Stomach (tissue), 4 donors: ENCODE measurements at regions not wholly inside any gene's neighbourhood (a gene's known extent, or its start where the extent isn't known, plus 50 kb on each side); places are given as distances from the start of the nearest gene placed in this dataset.

Experiments used
- POLR2A ChIP-seq, 4 donors: fragments of 450-650 bp; IDR thresholded peaks; one replicate each; pipeline ENCODE4 v1.6.1; 2016; ENCODE audit warnings: antibody characterized with exemption in 4 of 4, control low read depth in 2 of 4, mild to moderate bottlenecking in 1 of 4, moderate library complexity in 1 of 4
- POLR2AphosphoS5 ChIP-seq, 3 donors: sonication (generic); formaldehyde crosslinking; IDR thresholded peaks; one replicate each; pipeline ENCODE4 v1.6.1; 2016; ENCODE audit warnings: antibody characterized with exemption in 3 of 3
- TF ChIP-seq, protein P1 (sequence below), 7 experiments: fragments of 450-650 bp in 4 of 7; fragments of 200-600 bp in 3 of 7; sonication (generic) in 3 of 7; IDR thresholded peaks; one replicate each; pipeline ENCODE4 v1.5.1; 2016 to 2019; ENCODE audit warnings: antibody characterized with exemption in 7 of 7, control low read depth in 2 of 7, mild to moderate bottlenecking in 1 of 7

DNA sequence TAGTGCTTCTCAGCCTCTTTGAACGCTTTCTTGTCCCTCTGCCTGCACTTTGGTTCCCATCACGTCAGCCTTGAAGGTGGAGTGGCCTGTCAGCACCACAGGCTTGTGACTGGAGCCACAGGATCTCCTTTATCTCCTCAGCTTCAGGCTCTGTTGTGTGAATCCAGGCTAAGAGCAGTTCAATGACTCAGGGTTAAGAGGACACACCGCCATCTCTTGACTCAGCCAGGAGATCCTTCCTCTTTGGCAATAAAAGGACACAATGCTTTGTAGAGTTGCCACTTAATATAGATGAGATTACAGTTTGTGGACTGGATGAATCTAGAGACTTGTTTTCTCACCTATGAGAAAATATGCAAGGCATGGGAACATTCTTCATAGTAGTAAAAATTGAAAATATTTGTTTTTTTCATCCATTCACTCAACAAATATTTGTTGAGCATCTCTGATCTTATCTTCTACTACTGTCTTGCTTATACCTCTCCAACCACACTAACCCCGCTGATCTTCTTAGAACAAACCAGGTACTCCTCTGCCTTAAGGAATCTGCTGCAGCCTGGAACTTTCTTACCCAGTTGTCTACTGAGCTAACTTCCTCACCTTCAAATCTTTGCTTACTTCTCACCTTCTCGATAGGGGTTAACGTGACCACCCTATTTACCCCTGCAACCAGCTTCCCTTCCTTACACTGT is 62.3 kb downstream of the UCHL1 start:
- TF ChIP-seq, protein P1, sequence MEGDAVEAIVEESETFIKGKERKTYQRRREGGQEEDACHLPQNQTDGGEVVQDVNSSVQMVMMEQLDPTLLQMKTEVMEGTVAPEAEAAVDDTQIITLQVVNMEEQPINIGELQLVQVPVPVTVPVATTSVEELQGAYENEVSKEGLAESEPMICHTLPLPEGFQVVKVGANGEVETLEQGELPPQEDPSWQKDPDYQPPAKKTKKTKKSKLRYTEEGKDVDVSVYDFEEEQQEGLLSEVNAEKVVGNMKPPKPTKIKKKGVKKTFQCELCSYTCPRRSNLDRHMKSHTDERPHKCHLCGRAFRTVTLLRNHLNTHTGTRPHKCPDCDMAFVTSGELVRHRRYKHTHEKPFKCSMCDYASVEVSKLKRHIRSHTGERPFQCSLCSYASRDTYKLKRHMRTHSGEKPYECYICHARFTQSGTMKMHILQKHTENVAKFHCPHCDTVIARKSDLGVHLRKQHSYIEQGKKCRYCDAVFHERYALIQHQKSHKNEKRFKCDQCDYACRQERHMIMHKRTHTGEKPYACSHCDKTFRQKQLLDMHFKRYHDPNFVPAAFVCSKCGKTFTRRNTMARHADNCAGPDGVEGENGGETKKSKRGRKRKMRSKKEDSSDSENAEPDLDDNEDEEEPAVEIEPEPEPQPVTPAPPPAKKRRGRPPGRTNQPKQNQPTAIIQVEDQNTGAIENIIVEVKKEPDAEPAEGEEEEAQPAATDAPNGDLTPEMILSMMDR (IDR thresholded peaks at IDR 0.05), result no peak
- TF ChIP-seq POLR2A (IDR thresholded peaks at IDR 0.05) (no peak), POLR2AphosphoS5 (IDR thresholded peaks at IDR 0.05) (no peak)
